ENCODE measurements at regions not wholly inside any gene's neighbourhood (a gene's known extent, or its start where the extent isn't known, plus 50 kb on each side); places are given as distances from the start of the nearest gene placed in this dataset.
"Not testable (repeated sequence)": the region's sequence is repeated elsewhere in the genome, so short reads cannot be mapped to it uniquely, and the experiment has no call there.

- Histone ChIP-seq H3K79me2 (ENCODE audit: low read depth) (no peaks in the 10 kb centered on the region), H2AFZ (replicated peaks) (peak overlapping the region; percentile 4), H3K4me2 (peak overlapping the region; percentile 48), H3K36me3 (no peaks in the 10 kb centered on the region), H3K9me3 (ENCODE audit: low read depth) (no peaks in the 10 kb centered on the region), H3F3A (ENCODE audit: low read depth) (peaks cover 10% of the 10 kb centered on the region), H3K4me3 (no peak overlapping the region), H3K27ac (no peak overlapping the region), H3K4me1 (peaks cover 15% of the 10 kb centered on the region), H4K20me1 (ENCODE audit: low read depth) (no peaks in the 10 kb centered on the region), H3K9ac (no peak overlapping the region), H3K27me3 (no peaks in the 10 kb centered on the region)
- Mint-ChIP-seq H3K27me3 (ENCODE audit: insufficient read depth, low read depth) (peaks cover 2% of the 10 kb centered on the region), H3K9me3 (peaks cover 48% of the 10 kb centered on the region), H3K27ac (no peak overlapping the region), H3K4me1 (peaks cover 11% of the 10 kb centered on the region), H3K4me3 (no peak overlapping the region), H3K36me3 (peaks cover 3% of the 10 kb centered on the region)
- DNase-seq (ENCODE audit: low spot score) = peak; percentile 41
- TF ChIP-seq EZH2phosphoT487 (IDR thresholded peaks at IDR 0.05) (no peak), CTCF (IDR thresholded peaks at IDR 0.05) (no peak), EZH2 (IDR thresholded peaks at IDR 0.05) (no peak)
Observed at GRCh38 chr4:183374950-183375555, 52.8 kb upstream of the CLDN24 start.

- DNase-seq (ENCODE audit: low spot score) = no peak
- Mint-ChIP-seq H3K4me3 (no peak overlapping the region), H3K36me3 (peaks cover 3% of the 10 kb centered on the region), H3K9me3 (peaks cover 56% of the 10 kb centered on the region), H3K27ac (no peak overlapping the region), H3K27me3 (ENCODE audit: insufficient read depth, low read depth) (peaks cover 2% of the 10 kb centered on the region), H3K4me1 (peaks cover 11% of the 10 kb centered on the region)
- Histone ChIP-seq H3K4me1 (peaks cover 15% of the 10 kb centered on the region), H3K36me3 (no peaks in the 10 kb centered on the region), H3K4me3 (no peak overlapping the region), H3K9ac (no peak overlapping the region), H3K79me2 (ENCODE audit: low read depth) (no peaks in the 10 kb centered on the region), H2AFZ (replicated peaks) (no peak overlapping the region), H3K9me3 (ENCODE audit: low read depth) (no peaks in the 10 kb centered on the region), H3K27me3 (no peaks in the 10 kb centered on the region), H3F3A (ENCODE audit: low read depth) (peaks cover 10% of the 10 kb centered on the region), H3K27ac (no peak overlapping the region), H4K20me1 (ENCODE audit: low read depth) (no peaks in the 10 kb centered on the region), H3K4me2 (no peak overlapping the region)
- TF ChIP-seq EZH2phosphoT487 (IDR thresholded peaks at IDR 0.05) = no peak
- TF ChIP-seq CTCF (IDR thresholded peaks at IDR 0.05) = no peak
- no peak for TF ChIP-seq EZH2 (IDR thresholded peaks at IDR 0.05)
Observed at GRCh38 chr4:183376381-183376780, 54.2 kb upstream of the CLDN24 start.

GRCh38 chr4:183377491-183377890, 55.3 kb upstream of the CLDN24 start:
- Histone ChIP-seq H3K27ac (no peak overlapping the region), H3K9ac (no peak overlapping the region), H3K27me3 (no peaks in the 10 kb centered on the region), H3K4me2 (no peak overlapping the region), H3K9me3 (ENCODE audit: low read depth) (no peaks in the 10 kb centered on the region), H3K4me1 (peaks cover 15% of the 10 kb centered on the region), H3K4me3 (no peak overlapping the region), H3K36me3 (no peaks in the 10 kb centered on the region), H3K79me2 (ENCODE audit: low read depth) (no peaks in the 10 kb centered on the region), H4K20me1 (ENCODE audit: low read depth) (no peaks in the 10 kb centered on the region), H2AFZ (replicated peaks) (no peak overlapping the region), H3F3A (ENCODE audit: low read depth) (peaks cover 10% of the 10 kb centered on the region)
- H3K36me3 Mint-ChIP-seq = peaks cover 3% of the 10 kb centered on the region
- H3K27ac Mint-ChIP-seq = no peak overlapping the region
- no peak overlapping the region for H3K4me3 Mint-ChIP-seq
- peaks cover 11% of the 10 kb centered on the region for H3K4me1 Mint-ChIP-seq
- H3K27me3 Mint-ChIP-seq (ENCODE audit: insufficient read depth, low read depth) = peaks cover 2% of the 10 kb centered on the region
- no peak for DNase-seq (ENCODE audit: low spot score)
- TF ChIP-seq EZH2 (IDR thresholded peaks at IDR 0.05) = no peak
- TF ChIP-seq CTCF (IDR thresholded peaks at IDR 0.05) = no peak
- TF ChIP-seq EZH2phosphoT487 (IDR thresholded peaks at IDR 0.05) = no peak
- H3K9me3 Mint-ChIP-seq = peaks cover 52% of the 10 kb centered on the region

GRCh38 chr4:183378347-183378746, 56.1 kb upstream of the CLDN24 start:
- H3K27me3 ChIP-seq; H3K27me3 Mint-ChIP-seq (ENCODE audit: insufficient read depth, low read depth); H3K36me3 Mint-ChIP-seq; H4K20me1 ChIP-seq (ENCODE audit: low read depth); H2AFZ ChIP-seq (replicated peaks); H3K4me2 ChIP-seq; H3K9ac ChIP-seq; H3K4me3 ChIP-seq; H3K36me3 ChIP-seq; H3K9me3 ChIP-seq (ENCODE audit: low read depth); H3K79me2 ChIP-seq (ENCODE audit: low read depth); H3K27ac ChIP-seq; H3K4me3 Mint-ChIP-seq; DNase-seq (ENCODE audit: low spot score); H3F3A ChIP-seq (ENCODE audit: low read depth); H3K27ac Mint-ChIP-seq: not testable (repeated sequence)
- Mint-ChIP-seq H3K9me3 (peaks cover 44% of the 10 kb centered on the region), H3K4me1 (peaks cover 11% of the 10 kb centered on the region)
- peaks cover 15% of the 10 kb centered on the region for H3K4me1 ChIP-seq

Data from neural progenitor cell (in vitro differentiated cells).